ENCODE measurements at regions not wholly inside any gene's neighbourhood (a gene's known extent, or its start where the extent isn't known, plus 50 kb on each side); places are given as distances from the start of the nearest gene placed in this dataset.

- 89% methylated on average over 2 of the region's 2 CpGs; no CpG with 5 or more reads in 1 of the 2 experiments for WGBS, 2 experiments (ENCODE audit: extremely low coverage in 1 of 2, insufficient coverage in 1 of 2, insufficient read length in 1 of 2, insufficient replicate concordance in 2 of 2, low coverage in 1 of 2, low lambda C conversion rate in 2 of 2, missing lambda C conversion rate in 1 of 2)
- Histone ChIP-seq H3K23me2 (ENCODE audit: low read depth, low read length) (no peaks in the 10 kb centered on the region), H2BK12ac (ENCODE audit: low read depth, low read length) (no peak overlapping the region; the same call in 1 of the 2 replicates), H3K4me1 (replicated peaks in 1 of 4; ENCODE audit: control insufficient read depth in 3 of 4, insufficient read depth in 4 of 4, low read length in 3 of 4) (peaks cover 0 to 5% (median 5%) of the 10 kb centered on the region in 4 experiments; a peak in 5 of 7 replicates), H3K79me2 (ENCODE audit: control insufficient read depth in 1 of 2, insufficient read depth in 2 of 2, low read length in 2 of 2) (no peaks in the 10 kb centered on the region), H3K36me3 (ENCODE audit: control insufficient read depth in 2 of 4, insufficient read depth in 4 of 4, low read length in 3 of 4) (no peaks in the 10 kb centered on the region), H3K27me3 (replicated peaks in 1 of 4; ENCODE audit: control insufficient read depth in 3 of 4, extremely low read depth in 1 of 4, insufficient read depth in 3 of 4, low read length in 3 of 4) (no peaks in the 10 kb centered on the region), H3K23ac (ENCODE audit: insufficient read length) (no peak overlapping the region), H4K91ac (replicated peaks; ENCODE audit: insufficient read length, low read length) (no peak overlapping the region), H3K56ac (replicated peaks; ENCODE audit: insufficient read length, low read depth, low read length) (no peak overlapping the region), H2BK120ac (replicated peaks; ENCODE audit: low read depth, low read length) (no peak overlapping the region), H3K4me2 (ENCODE audit: insufficient read depth in 1 of 2, low read depth in 2 of 2, low read length in 2 of 2) (no peak overlapping the region), H3K9ac (replicated peaks in 1 of 4; ENCODE audit: extremely low read depth in 1 of 4, low read depth in 3 of 4, low read length in 3 of 4) (no peak overlapping the region), H2BK20ac (ENCODE audit: low read length) (no peak overlapping the region; the same call in 1 of the 2 replicates), H2BK15ac (ENCODE audit: low read length) (no peak overlapping the region; the same call in 1 of the 2 replicates), H4K20me1 (replicated peaks in 1 of 2; ENCODE audit: control insufficient read depth in 1 of 2, insufficient read depth in 2 of 2, low read length in 2 of 2) (no peaks in the 10 kb centered on the region), H3K9me3 (ENCODE audit: insufficient read depth in 2 of 2, low read depth in 1 of 2, low read length in 1 of 2) (no peaks in the 10 kb centered on the region), H3K4ac (replicated peaks; ENCODE audit: insufficient read length, low read depth, low read length) (no peak overlapping the region), H3K4me3 (ENCODE audit: extremely low read depth in 1 of 4, insufficient read depth in 2 of 4, low read depth in 3 of 4, low read length in 4 of 4) (no peak overlapping the region), H3K79me1 (ENCODE audit: low read depth, low read length) (no peaks in the 10 kb centered on the region), H3K18ac (ENCODE audit: extremely low read depth, low read length) (no peak overlapping the region), H4K5ac (ENCODE audit: insufficient read length, low read depth, low read length) (no peak overlapping the region), H2AK5ac (ENCODE audit: low read depth, low read length) (no peak overlapping the region), H3K14ac (ENCODE audit: insufficient read length) (no peak overlapping the region), H4K8ac (ENCODE audit: extremely low read depth, insufficient read depth, low read length) (no peak overlapping the region), H3K27ac (ENCODE audit: low read depth, low read length) (no peak overlapping the region), H2BK5ac (ENCODE audit: low read depth, low read length) (no peak overlapping the region), H2AFZ (ENCODE audit: low read length) (no peak overlapping the region)
- no peak for FAIRE-seq
- DNase-seq (ENCODE audit: low read depth in 1 of 2, low spot score in 2 of 2) = no peak
- ChIA-PET POLR2A (ENCODE audit: partially characterized antibody) (no interaction called here), CTCF (ENCODE audit: partially characterized antibody) (interaction anchor here (0.6 kb wide), 1 partner anchor 146 kb away, joined by 3 read pairs; no protein-coding TSS in a partner anchor)
- TF ChIP-seq ZNF274 (IDR thresholded peaks at IDR 0.05; ENCODE audit: borderline replicate concordance, extremely low read depth, low read length) = no peak
- TF ChIP-seq KDM5A (IDR thresholded peaks at IDR 0.05; ENCODE audit: low read length) = no peak
- TF ChIP-seq ATF3 (IDR thresholded peaks at IDR 0.05; ENCODE audit: insufficient read depth, low read depth, low read length) = no peak
- no peak for TF ChIP-seq TBP (IDR thresholded peaks at IDR 0.05; ENCODE audit: low read depth, low read length)
- no peak for TF ChIP-seq CTCF (IDR thresholded peaks at IDR 0.05; ENCODE audit: control extremely low read depth in 1 of 3, insufficient read depth in 1 of 3, low read depth in 1 of 3, low read length in 3 of 3)
- no peak for TF ChIP-seq CREB1 (IDR thresholded peaks at IDR 0.05)
- no peak for TF ChIP-seq GABPA (IDR thresholded peaks at IDR 0.05; ENCODE audit: borderline replicate concordance, insufficient read depth, low read length)
- TF ChIP-seq ASH2L (IDR thresholded peaks at IDR 0.05; ENCODE audit: low read length) = no peak
- TF ChIP-seq JUN (IDR thresholded peaks at IDR 0.05; ENCODE audit: low read depth, low read length) = no peak
- no peak for TF ChIP-seq EGR1 (IDR thresholded peaks at IDR 0.05; ENCODE audit: borderline replicate concordance, low read depth, low read length)
Observed at GRCh38 chr12:72209086-72209485, 63.1 kb upstream of the TRHDE start.

Data from H1 (cell line).